GM23338 (cell line): ENCODE measurements at regions not wholly inside any gene's neighbourhood (a gene's known extent, or its start where the extent isn't known, plus 50 kb on each side); places are given as distances from the start of the nearest gene placed in this dataset.

Source experiments
- ATAC-seq: fragments of 200-7000 bp; cut with Tn5 transposase; 3 replicates; pipeline ENCODE4 v1.9.1; 2020
- DNase-seq: peaks from one replicate; pipeline ENCODE4 v3.0.0-alpha.2; 2015; ENCODE audit warnings: low spot score
- H2AFZ ChIP-seq: fragments of 200-600 bp; sonication (generic); 2 replicates; pipeline ENCODE4 v1.8.0; 2016; ENCODE audit warnings: antibody characterized with exemption, mild to moderate bottlenecking, moderate library complexity
- H3F3A ChIP-seq: fragments of 200-600 bp; sonication (generic); replicated peaks from 2 replicates; pipeline ENCODE4 v1.8.0; 2017; ENCODE audit warnings: antibody characterized with exemption, mixed run types, low read depth
- H3K27ac ChIP-seq: fragments of 200-600 bp; sonication (generic); 2 replicates; pipeline ENCODE4 v1.6.1; 2016; ENCODE audit warnings: low read depth
- H3K27me3 ChIP-seq: fragments of 200-600 bp; sonication (generic); 2 replicates; pipeline ENCODE4 v1.8.0; 2016; ENCODE audit warnings: mild to moderate bottlenecking, mixed run types, moderate library complexity; ENCODE audit not compliant: insufficient read depth
- H3K36me3 ChIP-seq: fragments of 200-600 bp; sonication (generic); 2 replicates; pipeline ENCODE4 v1.8.0; 2016; ENCODE audit warnings: mild to moderate bottlenecking; ENCODE audit not compliant: insufficient read depth
- H3K4me1 ChIP-seq: fragments of 200-600 bp; sonication (generic); 2 replicates; pipeline ENCODE4 v1.8.0; 2016; ENCODE audit warnings: mild to moderate bottlenecking, moderate library complexity; ENCODE audit not compliant: insufficient read depth
- H3K4me2 ChIP-seq: fragments of 200-600 bp; sonication (generic); 2 replicates; pipeline ENCODE4 v1.7.1; 2017; ENCODE audit warnings: mixed run types
- H3K4me3 ChIP-seq: fragments of 200-600 bp; sonication (generic); 2 replicates; pipeline ENCODE4 v1.6.1; 2016; ENCODE audit warnings: mixed run types
- H3K79me2 ChIP-seq: fragments of 200-600 bp; sonication (generic); replicated peaks from 2 replicates; pipeline ENCODE4 v1.8.0; 2017; ENCODE audit warnings: mild to moderate bottlenecking; ENCODE audit not compliant: insufficient read depth
- H3K9me2 ChIP-seq: fragments of 200-600 bp; sonication (generic); 2 replicates; pipeline ENCODE4 v1.8.0; 2017; ENCODE audit not compliant: insufficient read depth
- H4K20me1 ChIP-seq: fragments of 200-600 bp; sonication (generic); replicated peaks from 2 replicates; pipeline ENCODE4 v1.8.0; 2017; ENCODE audit warnings: mild to moderate bottlenecking; ENCODE audit not compliant: insufficient read depth
- H3K27ac Mint-ChIP-seq: 2 replicates; pipeline ENCODE4 v1.8.0; 2020; ENCODE audit warnings: inconsistent platforms, mild to moderate bottlenecking, moderate library complexity, mixed read lengths
- H3K27me3 Mint-ChIP-seq: 3 replicates; pipeline ENCODE4 v1.8.0; 2022; ENCODE audit warnings: low read depth, mild to moderate bottlenecking, moderate library complexity, mixed read lengths, inconsistent platforms; ENCODE audit not compliant: insufficient read depth, poor library complexity
- H3K36me3 Mint-ChIP-seq: 3 replicates; pipeline ENCODE4 v1.8.0; 2021; ENCODE audit warnings: low read depth, mild to moderate bottlenecking, inconsistent platforms, moderate library complexity, mixed read lengths
- H3K4me1 Mint-ChIP-seq: 3 replicates; pipeline ENCODE4 v1.8.0; 2020; ENCODE audit warnings: mild to moderate bottlenecking, inconsistent platforms, mixed read lengths
- H3K4me3 Mint-ChIP-seq: 3 replicates; pipeline ENCODE4 v1.8.0; 2021; ENCODE audit warnings: moderate library complexity, mild to moderate bottlenecking, inconsistent platforms, mixed read lengths
- H3K9me3 Mint-ChIP-seq: 3 replicates; pipeline ENCODE4 v1.8.0; 2020; ENCODE audit warnings: moderate library complexity, mild to moderate bottlenecking, inconsistent platforms, mixed read lengths
- EZH2 ChIP-seq: fragments of 200-600 bp; sonication (generic); IDR thresholded peaks from one replicate; pipeline ENCODE4 v1.8.0; 2017; ENCODE audit warnings: antibody characterized with exemption, mild to moderate bottlenecking, low read depth; ENCODE audit not compliant: unreplicated experiment
- EZH2phosphoT487 ChIP-seq: fragments of 200-600 bp; sonication (generic); IDR thresholded peaks from one replicate; pipeline ENCODE4 v1.8.1; 2018; ENCODE audit warnings: antibody characterized with exemption; ENCODE audit not compliant: unreplicated experiment
- JUNB ChIP-seq: IDR thresholded peaks from one replicate; pipeline ENCODE4 v1.6.1; 2016; ENCODE audit warnings: antibody characterized with exemption; ENCODE audit not compliant: unreplicated experiment
- NANOG ChIP-seq: IDR thresholded peaks from 2 replicates; pipeline ENCODE4 v1.6.1; 2016; ENCODE audit warnings: antibody characterized with exemption, borderline replicate concordance
- POLR2AphosphoS5 ChIP-seq: IDR thresholded peaks from 2 replicates; pipeline ENCODE4 v1.6.1; 2016; ENCODE audit warnings: antibody characterized with exemption, low read depth
- STAT1 ChIP-seq: IDR thresholded peaks from one replicate; pipeline ENCODE4 v1.6.1; 2016; ENCODE audit warnings: antibody characterized with exemption; ENCODE audit not compliant: unreplicated experiment
- TF ChIP-seq, protein P1 (sequence below): IDR thresholded peaks from one replicate; pipeline ENCODE4 v1.6.1; 2018; ENCODE audit warnings: antibody characterized with exemption; ENCODE audit not compliant: unreplicated experiment

DNA sequence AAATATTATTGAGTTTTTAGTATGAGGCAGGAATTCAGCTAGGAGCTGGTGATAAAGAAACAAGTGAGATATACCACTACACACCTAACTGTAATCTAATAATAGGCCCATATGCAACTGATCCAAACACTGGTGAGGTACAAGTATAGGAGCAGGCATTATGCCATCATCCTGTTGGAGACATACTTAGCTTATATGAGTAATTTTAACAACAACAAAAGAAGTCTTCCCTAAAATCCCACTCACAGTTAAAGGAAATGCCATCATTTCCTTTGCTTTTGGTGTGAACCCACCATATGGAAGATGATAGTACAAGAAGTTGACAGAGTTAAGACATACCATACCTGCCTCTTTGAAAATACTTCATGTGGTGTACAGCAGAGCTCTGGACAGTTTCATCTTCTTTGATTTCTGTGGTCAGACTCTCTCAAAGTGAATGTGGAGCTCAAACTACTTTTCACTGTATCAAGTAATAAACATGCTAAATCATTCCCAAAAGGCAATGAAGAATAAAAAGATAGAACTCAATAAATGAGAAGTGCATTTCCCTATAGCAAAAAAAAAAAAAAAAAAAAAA, 85.5 kb downstream of the CD200R1L start:
- Mint-ChIP-seq H3K27me3 (no peaks in the 10 kb centered on the region), H3K27ac (no peak overlapping the region), H3K4me1 (peaks cover 3% of the 10 kb centered on the region; the same call in 2 of the 3 replicates), H3K36me3 (no peaks in the 10 kb centered on the region), H3K4me3 (no peak overlapping the region), H3K9me3 (peaks cover 3% of the 10 kb centered on the region; the same call in 1 of the 3 replicates)
- no peaks in the 10 kb centered on the region; the same call in 1 of the 2 replicates for H3K4me1 ChIP-seq
- peaks cover 6% of the 10 kb centered on the region; the same call in 1 of the 2 replicates for H3K9me2 ChIP-seq
- H3K79me2 ChIP-seq = no peaks in the 10 kb centered on the region
- no peak overlapping the region for H2AFZ ChIP-seq
- H3K4me2 ChIP-seq = no peak overlapping the region
- no peak for TF ChIP-seq NANOG
- H3K4me3 ChIP-seq = no peak overlapping the region
- no peaks in the 10 kb centered on the region for H4K20me1 ChIP-seq
- no peaks in the 10 kb centered on the region for H3K36me3 ChIP-seq
- ATAC-seq (no peak), DNase-seq (no peak)
- H3F3A ChIP-seq = no peaks in the 10 kb centered on the region
- no peaks in the 10 kb centered on the region for H3K27me3 ChIP-seq
- H3K27ac ChIP-seq = no peak overlapping the region

DNA sequence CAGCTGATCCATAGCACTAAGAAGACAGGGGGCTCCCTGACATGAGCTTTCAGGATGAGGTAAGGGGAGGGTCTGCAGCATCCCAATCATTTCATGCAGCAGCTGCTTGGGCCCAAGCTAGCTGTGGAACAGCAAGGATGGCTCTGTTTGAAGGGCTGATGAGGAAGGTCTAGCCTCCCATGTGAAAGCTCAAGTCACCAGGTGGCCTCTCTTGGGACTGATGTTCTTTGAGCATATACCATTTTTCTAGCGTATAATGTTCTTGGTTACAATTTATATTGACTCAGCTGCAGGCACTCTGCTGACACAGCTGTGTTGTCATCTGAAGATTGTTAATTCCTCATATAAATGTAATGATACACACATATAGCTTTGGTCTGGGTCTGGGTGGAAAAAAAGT, 87.0 kb downstream of the CD200R1L start:
- H3K4me3 ChIP-seq = no peak overlapping the region
- H3K27ac ChIP-seq = no peak overlapping the region
- ATAC-seq (no peak), DNase-seq (no peak)
- TF ChIP-seq STAT1 = no peak
- TF ChIP-seq, protein P1, sequence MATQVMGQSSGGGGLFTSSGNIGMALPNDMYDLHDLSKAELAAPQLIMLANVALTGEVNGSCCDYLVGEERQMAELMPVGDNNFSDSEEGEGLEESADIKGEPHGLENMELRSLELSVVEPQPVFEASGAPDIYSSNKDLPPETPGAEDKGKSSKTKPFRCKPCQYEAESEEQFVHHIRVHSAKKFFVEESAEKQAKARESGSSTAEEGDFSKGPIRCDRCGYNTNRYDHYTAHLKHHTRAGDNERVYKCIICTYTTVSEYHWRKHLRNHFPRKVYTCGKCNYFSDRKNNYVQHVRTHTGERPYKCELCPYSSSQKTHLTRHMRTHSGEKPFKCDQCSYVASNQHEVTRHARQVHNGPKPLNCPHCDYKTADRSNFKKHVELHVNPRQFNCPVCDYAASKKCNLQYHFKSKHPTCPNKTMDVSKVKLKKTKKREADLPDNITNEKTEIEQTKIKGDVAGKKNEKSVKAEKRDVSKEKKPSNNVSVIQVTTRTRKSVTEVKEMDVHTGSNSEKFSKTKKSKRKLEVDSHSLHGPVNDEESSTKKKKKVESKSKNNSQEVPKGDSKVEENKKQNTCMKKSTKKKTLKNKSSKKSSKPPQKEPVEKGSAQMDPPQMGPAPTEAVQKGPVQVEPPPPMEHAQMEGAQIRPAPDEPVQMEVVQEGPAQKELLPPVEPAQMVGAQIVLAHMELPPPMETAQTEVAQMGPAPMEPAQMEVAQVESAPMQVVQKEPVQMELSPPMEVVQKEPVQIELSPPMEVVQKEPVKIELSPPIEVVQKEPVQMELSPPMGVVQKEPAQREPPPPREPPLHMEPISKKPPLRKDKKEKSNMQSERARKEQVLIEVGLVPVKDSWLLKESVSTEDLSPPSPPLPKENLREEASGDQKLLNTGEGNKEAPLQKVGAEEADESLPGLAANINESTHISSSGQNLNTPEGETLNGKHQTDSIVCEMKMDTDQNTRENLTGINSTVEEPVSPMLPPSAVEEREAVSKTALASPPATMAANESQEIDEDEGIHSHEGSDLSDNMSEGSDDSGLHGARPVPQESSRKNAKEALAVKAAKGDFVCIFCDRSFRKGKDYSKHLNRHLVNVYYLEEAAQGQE = no peak
- no peak for TF ChIP-seq EZH2
- no peaks in the 10 kb centered on the region for H3K27me3 Mint-ChIP-seq
- H4K20me1 ChIP-seq = no peaks in the 10 kb centered on the region
- no peak overlapping the region for H3K27ac Mint-ChIP-seq
- H3F3A ChIP-seq = no peaks in the 10 kb centered on the region
- H3K4me1 ChIP-seq = no peaks in the 10 kb centered on the region; the same call in 1 of the 2 replicates
- H2AFZ ChIP-seq = no peak overlapping the region
- H3K4me1 Mint-ChIP-seq = peaks cover 3% of the 10 kb centered on the region; the same call in 2 of the 3 replicates
- H3K36me3 ChIP-seq = no peaks in the 10 kb centered on the region
- H3K79me2 ChIP-seq = no peaks in the 10 kb centered on the region
- H3K4me3 Mint-ChIP-seq = no peak overlapping the region
- peaks cover 6% of the 10 kb centered on the region; the same call in 1 of the 2 replicates for H3K9me2 ChIP-seq
- H3K27me3 ChIP-seq = no peaks in the 10 kb centered on the region
- H3K4me2 ChIP-seq = no peak overlapping the region
- no peaks in the 10 kb centered on the region for H3K36me3 Mint-ChIP-seq
- H3K9me3 Mint-ChIP-seq = peaks cover 3% of the 10 kb centered on the region; the same call in 1 of the 3 replicates

DNA sequence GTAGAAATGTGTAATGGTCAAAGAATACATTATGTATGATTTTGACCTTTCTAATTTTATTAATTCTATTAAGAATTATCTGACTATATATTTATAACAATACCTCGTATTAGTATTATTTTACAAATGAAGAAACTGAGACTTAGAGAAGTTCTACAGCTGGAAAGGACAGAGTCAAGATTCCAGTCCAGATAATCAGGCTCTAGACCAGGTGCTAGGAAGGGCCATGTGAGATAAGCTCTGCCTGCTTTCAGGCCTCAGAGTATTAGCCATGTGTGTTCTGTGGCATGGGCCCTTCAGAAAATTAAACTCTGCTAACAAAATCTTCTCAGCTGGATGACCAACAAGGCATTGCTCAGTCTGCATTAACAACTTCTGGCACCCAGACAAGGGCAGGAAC, 87.5 kb downstream of the CD200R1L start:
- Mint-ChIP-seq H3K27ac (no peak overlapping the region), H3K4me3 (no peak overlapping the region), H3K9me3 (peaks cover 3% of the 10 kb centered on the region; the same call in 1 of the 3 replicates), H3K27me3 (no peaks in the 10 kb centered on the region), H3K4me1 (peaks cover 3% of the 10 kb centered on the region; the same call in 2 of the 3 replicates), H3K36me3 (no peaks in the 10 kb centered on the region)
- Histone ChIP-seq H3K36me3 (no peaks in the 10 kb centered on the region), H3K27ac (no peak overlapping the region), H4K20me1 (no peaks in the 10 kb centered on the region), H3K4me3 (no peak overlapping the region), H3K4me2 (no peak overlapping the region), H3F3A (no peaks in the 10 kb centered on the region), H3K79me2 (no peaks in the 10 kb centered on the region), H3K4me1 (no peaks in the 10 kb centered on the region; the same call in 1 of the 2 replicates), H3K9me2 (peaks cover 6% of the 10 kb centered on the region; the same call in 1 of the 2 replicates), H3K27me3 (no peaks in the 10 kb centered on the region), H2AFZ (no peak overlapping the region)
- ATAC-seq = no peak
- no peak for DNase-seq
- TF ChIP-seq EZH2phosphoT487 = no peak
- TF ChIP-seq JUNB = no peak
- no peak for TF ChIP-seq POLR2AphosphoS5
- no peak for TF ChIP-seq STAT1
- TF ChIP-seq EZH2 = no peak
